Activated naive CD4-positive, alpha-beta T cell treated with anti-CD3 and anti-CD28 coated beads, Interleukin-2, amount 50 U/mL, for 16 hours (primary cell): ENCODE measurements at regions not wholly inside any gene's neighbourhood (a gene's known extent, or its start where the extent isn't known, plus 50 kb on each side); places are given as distances from the start of the nearest gene placed in this dataset.

Experiments
- DNase-seq: peaks from one replicate; pipeline ENCODE4 v3.0.0-alpha.2; 2020

GRCh38 chr6:156347246-156347645 is 429.9 kb upstream of the ARID1B start:
- no peak for DNase-seq

- no peak for DNase-seq
Observed at GRCh38 chr6:156345700-156346099, 431.5 kb upstream of the ARID1B start.

- no peak for DNase-seq
Observed at GRCh38 chr6:156344491-156344890, 432.7 kb upstream of the ARID1B start.

GRCh38 chr6:156337801-156338200 is 439.4 kb upstream of the ARID1B start:
- no peak for DNase-seq

- no peak for DNase-seq
Observed at GRCh38 chr6:156336733-156337132, 440.4 kb upstream of the ARID1B start.

GRCh38 chr6:156336089-156336488 is 441.1 kb upstream of the ARID1B start:
- no peak for DNase-seq

- no peak for DNase-seq
Observed at GRCh38 chr6:156334966-156335365, 442.2 kb upstream of the ARID1B start.

- DNase-seq = no peak
Observed at GRCh38 chr6:156319707-156320106, 457.5 kb upstream of the ARID1B start.

GRCh38 chr6:156316583-156317125 is 460.5 kb upstream of the ARID1B start:
- DNase-seq = no peak

- no peak for DNase-seq
Observed at GRCh38 chr6:156315146-156315545, 462.0 kb upstream of the ARID1B start.

GRCh38 chr6:156313037-156313436 is 464.1 kb upstream of the ARID1B start:
- DNase-seq = no peak

GRCh38 chr6:156311291-156311690 is 465.9 kb upstream of the ARID1B start:
- no peak for DNase-seq

- DNase-seq = no peak
Observed at GRCh38 chr6:156310701-156311100, 466.5 kb upstream of the ARID1B start.

- no peak for DNase-seq
Observed at GRCh38 chr6:156309017-156309416, 468.2 kb upstream of the ARID1B start.

GRCh38 chr6:156308604-156309003 is 468.6 kb upstream of the ARID1B start:
- no peak for DNase-seq

GRCh38 chr6:156306531-156306930 is 470.6 kb upstream of the ARID1B start:
- no peak for DNase-seq

- no peak for DNase-seq
Observed at GRCh38 chr6:156283091-156283490, 494.1 kb upstream of the ARID1B start.

GRCh38 chr6:156282087-156282486 is 495.1 kb upstream of the ARID1B start:
- DNase-seq = no peak

- no peak for DNase-seq
Observed at GRCh38 chr6:156281266-156281665, 495.9 kb upstream of the ARID1B start.

GRCh38 chr6:156280065-156280464 is 497.1 kb upstream of the ARID1B start:
- no peak for DNase-seq

- no peak for DNase-seq
Observed at GRCh38 chr6:156279261-156279969, 497.8 kb upstream of the ARID1B start.

- no peak for DNase-seq
Observed at GRCh38 chr6:156273065-156273711, 504.0 kb upstream of the ARID1B start.

- peak; percentile 62 for DNase-seq
Observed at GRCh38 chr6:156269751-156270369, 507.3 kb upstream of the ARID1B start.

GRCh38 chr6:156268849-156269248 is 508.3 kb upstream of the ARID1B start:
- DNase-seq = no peak
